HG03064 (cell line): ENCODE measurements at regions not wholly inside any gene's neighbourhood (a gene's known extent, or its start where the extent isn't known, plus 50 kb on each side); places are given as distances from the start of the nearest gene placed in this dataset.

Source experiments
- ATAC-seq: cut with Tn5 transposase; IDR thresholded peaks from one replicate; pipeline ENCODE4 v1.9.1; 2021; ENCODE audit warnings: low read depth; ENCODE audit not compliant: unreplicated experiment

DNA sequence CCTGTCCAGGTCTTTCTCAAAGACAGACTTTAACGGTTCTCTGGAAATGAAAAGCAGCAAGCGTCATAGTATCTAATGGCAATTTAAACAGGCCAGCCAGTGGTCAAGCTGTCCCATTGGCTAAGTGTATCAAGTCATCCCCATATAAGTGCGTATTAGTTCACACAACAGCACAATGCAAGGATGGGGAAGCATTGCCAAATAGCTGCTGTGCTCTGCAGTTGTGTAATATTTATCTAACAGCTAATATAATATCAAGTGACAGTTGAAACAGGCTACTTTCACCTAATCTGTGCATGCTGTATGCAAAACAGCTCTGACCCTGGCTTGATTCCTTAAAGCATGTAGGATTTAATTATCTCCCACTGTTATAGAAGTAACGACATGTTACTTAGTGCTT lies 134.8 kb upstream of the PPARGC1A start:
- ATAC-seq: no peak

GRCh38 chr4:24024157-24024556 lies 134.3 kb upstream of the PPARGC1A start:
- ATAC-seq: no peak

DNA sequence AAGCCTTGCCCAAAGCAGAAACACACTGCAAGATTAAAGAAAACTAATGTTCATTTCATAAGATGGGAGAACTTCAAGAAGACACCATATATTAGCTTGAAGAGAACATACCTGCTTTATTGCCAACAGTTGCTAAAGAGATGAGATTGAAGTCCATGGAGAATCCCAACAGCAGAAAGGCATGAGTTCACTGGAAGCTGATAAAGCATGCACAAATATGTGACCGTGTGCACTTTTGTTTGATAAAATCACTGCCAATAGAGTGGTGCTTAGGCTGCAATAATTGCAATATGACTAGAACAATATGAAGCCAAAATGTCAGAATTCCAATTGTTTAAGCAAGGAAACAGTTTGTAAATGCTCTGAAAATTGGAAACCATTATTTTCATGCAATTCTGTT lies 125.9 kb upstream of the PPARGC1A start:
- no peak for ATAC-seq

DNA sequence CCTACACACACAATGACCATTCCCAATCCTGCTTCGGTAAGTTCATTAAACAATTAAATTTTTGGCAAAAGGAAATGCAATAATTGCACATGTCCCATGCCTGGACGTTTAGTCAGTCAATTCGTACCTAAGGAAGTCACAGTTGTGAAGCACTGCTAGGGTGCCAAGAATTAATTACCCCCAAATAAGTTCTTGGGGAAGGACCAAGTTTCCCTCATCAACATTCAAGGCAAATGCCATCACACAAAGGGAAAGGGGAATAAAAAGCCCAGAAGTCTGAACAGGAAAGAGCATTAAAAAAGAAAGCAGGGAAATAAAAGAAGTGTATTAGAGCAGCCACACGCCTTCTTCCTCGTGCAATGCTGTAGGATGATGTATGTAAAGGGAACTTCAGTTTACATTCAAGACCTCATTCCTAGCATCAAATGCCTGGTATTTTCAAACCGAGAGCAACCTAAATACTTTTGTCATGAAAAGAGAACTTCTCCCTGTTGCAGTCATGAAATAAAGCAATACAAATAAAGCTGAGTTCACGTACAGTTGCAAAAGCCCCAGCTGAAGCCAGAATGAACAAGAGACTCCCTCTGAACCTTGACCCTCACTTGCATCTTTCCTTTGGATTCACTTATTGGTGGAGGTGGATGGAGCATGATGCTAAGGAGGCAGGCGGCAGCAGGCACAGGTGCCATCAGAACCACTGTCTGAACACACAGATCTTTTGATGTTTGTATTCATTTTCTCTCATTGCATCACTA lies 124.0 kb upstream of the PPARGC1A start:
- ATAC-seq: no peak

DNA sequence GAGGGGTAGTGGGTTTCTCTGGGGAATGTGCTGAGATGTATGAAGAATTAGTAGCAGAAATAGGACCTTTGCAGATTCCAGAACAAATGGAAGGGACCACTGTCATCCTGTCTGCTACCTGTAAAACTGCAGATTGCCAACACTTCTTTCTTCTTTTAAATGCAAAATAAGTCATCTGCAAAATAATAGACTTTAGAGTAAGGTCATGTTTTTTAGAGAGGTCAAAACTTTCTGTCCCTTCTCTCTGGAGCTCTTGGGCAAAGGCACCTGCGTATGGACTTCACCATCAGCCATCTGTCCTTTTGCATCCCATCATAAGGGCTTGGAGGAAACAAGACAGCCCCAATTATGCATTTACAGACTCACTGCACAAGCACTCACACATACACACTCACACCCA lies 121.1 kb upstream of the PPARGC1A start:
- ATAC-seq: no peak

- ATAC-seq: no peak
Observed at GRCh38 chr4:24010573-24010972, 120.7 kb upstream of the PPARGC1A start.

DNA sequence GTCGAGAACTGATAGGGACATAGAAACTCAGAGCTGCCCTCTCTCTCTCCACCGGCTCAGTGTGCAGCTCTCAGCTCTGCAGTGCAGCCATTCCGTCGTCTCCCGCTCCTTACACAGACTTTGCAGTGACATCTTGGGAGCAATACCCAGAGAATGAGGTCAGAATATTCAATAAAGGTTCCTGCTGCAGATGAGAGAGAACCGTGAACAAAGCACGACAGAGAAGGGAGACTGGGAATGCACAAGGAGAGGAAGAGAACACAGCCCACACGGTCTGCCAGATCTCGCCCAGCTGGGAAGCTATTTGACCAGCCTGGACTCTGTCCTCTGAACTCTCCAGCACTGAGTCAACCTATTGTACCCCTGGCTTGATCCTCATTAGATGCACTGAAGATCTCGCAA lies 118.0 kb upstream of the PPARGC1A start:
- no peak for ATAC-seq

GRCh38 chr4:24006269-24006668 lies 116.4 kb upstream of the PPARGC1A start:
- ATAC-seq: no peak

GRCh38 chr4:24003926-24004325 lies 114.1 kb upstream of the PPARGC1A start:
- no peak for ATAC-seq

- no peak for ATAC-seq
Observed at GRCh38 chr4:24003496-24003895, 113.6 kb upstream of the PPARGC1A start.

GRCh38 chr4:24002330-24002966 lies 112.6 kb upstream of the PPARGC1A start:
- no peak for ATAC-seq

DNA sequence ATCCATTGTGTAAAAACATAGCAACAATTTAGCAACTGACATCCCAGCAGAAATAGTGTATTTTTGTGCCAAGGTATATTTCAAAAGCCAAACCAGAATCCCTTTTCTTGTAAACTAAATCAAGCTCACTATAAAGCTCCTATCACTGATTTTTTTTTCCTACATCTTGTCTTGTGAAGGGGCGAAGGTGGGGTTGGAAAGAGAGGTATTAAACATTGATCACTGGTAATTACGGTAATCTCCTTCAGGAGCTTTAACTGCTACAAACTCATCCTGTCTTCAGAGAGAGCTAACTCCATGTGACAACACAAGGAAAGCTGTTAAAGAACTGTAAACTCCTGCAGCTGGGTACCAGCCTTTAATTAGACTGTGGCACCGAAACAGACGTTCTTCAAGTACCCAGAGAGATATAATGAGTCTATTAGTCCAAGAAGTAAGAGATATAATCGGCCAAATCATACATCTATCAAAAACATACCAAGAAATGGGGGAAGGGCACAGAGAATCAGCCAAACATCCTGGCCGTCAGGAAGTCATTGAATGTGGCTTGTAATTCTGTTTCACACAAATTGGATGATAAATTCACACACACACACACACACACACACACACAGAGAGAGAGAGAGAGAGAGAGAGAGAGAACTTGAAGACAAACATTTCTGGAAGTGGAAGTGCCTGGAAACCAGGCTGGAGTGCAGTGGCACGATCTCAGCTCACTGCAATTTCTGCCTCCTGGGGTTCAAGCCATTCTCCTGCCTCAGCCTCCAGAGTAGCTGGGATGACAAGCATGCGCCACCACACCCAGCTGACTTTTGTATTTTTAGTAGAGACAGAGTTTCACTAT lies 111.9 kb upstream of the PPARGC1A start:
- ATAC-seq: no peak

DNA sequence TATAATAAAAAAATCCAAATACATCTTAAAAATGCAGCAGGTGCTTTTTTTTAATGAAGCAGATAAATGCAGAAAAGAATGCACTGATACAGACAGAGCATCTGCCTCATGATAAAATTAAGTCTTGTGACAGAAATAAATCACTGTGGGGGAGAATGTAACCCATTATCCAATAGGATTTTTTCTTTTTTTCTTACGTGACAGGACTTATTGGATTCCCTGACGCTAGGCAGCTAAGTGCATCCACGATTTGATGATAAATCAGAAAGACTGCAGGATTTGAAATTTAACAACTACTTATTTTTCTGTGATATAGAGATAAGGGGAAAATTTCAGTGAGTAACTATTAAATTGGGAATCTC lies 110.6 kb upstream of the PPARGC1A start:
- no peak for ATAC-seq

- ATAC-seq: no peak
Observed at GRCh38 chr4:23999714-24000469, 110.0 kb upstream of the PPARGC1A start.

DNA sequence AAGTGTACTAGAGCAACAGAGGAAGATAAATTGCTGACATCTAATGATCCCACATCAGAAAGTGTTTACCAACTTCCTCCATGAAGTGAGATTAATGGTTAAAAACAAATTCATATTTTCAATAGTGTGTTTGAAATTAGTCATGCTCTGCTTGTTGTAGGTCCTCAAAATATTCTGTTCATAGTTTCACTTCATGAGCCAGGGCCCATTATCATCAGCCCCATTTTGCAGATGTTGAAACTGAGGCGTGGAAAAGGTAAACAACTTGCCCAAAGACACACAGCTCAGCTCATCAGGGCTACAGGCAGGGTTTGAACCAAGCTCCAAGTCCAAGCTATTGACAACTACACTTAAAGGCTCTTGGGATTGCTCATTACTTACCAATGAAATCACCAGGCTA lies 103.5 kb upstream of the PPARGC1A start:
- no peak for ATAC-seq

GRCh38 chr4:23991444-23991843 lies 101.6 kb upstream of the PPARGC1A start:
- no peak for ATAC-seq

DNA sequence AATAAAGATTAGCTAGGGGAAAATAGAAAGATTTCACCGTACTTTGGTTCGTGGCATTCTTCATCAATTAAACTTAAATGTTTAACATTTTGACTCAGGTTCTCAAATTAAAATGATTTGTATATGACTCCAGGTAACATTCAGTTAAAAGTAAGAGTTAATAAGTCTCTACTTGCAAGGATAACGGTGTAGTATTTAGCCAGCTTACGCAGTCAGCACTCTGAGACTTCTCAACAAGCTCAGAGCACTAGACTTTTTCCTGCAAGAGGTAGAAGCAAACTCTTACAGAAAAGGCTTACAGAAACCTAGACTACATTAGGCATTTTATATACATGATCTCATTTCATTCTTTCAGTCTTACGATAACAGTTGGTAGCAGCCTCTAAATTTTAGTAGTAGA lies 96.4 kb upstream of the PPARGC1A start:
- ATAC-seq: no peak

DNA sequence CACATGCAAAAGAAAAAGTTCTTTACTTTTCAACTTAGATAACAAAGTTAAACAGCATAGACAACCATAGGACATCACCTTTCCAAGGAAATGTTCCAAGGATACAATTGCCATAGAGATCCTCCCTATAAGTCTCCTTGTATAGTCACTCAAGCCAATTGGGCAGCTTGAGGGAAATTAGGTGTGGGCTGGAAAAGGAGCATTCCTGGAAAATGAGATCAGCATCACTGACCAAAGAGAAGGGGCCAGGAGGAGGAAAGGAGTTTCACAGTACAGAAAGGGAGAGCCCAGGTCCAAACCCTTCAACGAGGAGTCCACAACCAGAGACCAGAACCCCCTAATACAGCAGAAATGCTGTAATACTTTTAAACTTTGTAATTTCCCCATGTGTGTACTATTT lies 91.5 kb upstream of the PPARGC1A start:
- ATAC-seq: no peak

DNA sequence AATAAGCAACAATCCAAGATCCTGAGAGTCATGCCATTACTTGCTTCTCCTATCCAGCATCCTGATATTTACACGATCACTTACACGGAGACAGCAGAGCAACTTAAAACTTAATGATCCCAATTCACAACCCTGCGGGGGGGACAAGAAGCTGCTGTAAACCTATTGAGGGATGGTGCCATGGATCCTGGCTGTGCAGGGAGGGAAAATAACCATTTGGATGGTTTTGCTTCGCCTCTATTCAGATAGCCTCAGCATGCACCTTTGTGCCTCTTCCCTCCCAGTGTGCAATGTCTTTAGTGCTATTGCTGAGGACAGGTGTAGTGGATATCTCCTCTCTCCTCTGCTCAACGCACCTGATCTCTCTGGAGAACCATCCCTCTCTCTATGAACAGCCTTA lies 89.7 kb upstream of the PPARGC1A start:
- ATAC-seq: no peak

GRCh38 chr4:23978002-23978401 lies 88.2 kb upstream of the PPARGC1A start:
- no peak for ATAC-seq

GRCh38 chr4:23976423-23976822 lies 86.6 kb upstream of the PPARGC1A start:
- ATAC-seq: no peak
